ENCODE measurements at regions not wholly inside any gene's neighbourhood (a gene's known extent, or its start where the extent isn't known, plus 50 kb on each side); places are given as distances from the start of the nearest gene placed in this dataset.

GRCh38 chr3:86634361-86634760 is 356.6 kb downstream of the VGLL3 start:
- TF ChIP-seq CTCF (IDR thresholded peaks at IDR 0.05) (no peak), REST (IDR thresholded peaks at IDR 0.05; ENCODE audit: insufficient read depth in 1 of 2, low read depth in 2 of 2, low read length in 1 of 2) (no peak), POLR2AphosphoS5 (IDR thresholded peaks at IDR 0.05; ENCODE audit: low read depth, low read length) (no peak), SIN3A (IDR thresholded peaks at IDR 0.05; ENCODE audit: borderline replicate concordance, insufficient read depth, low read depth, low read length) (no peak)

All from Panc1 (cell line).